ENCODE measurements at regions not wholly inside any gene's neighbourhood (a gene's known extent, or its start where the extent isn't known, plus 50 kb on each side); places are given as distances from the start of the nearest gene placed in this dataset.

- no peak for TF ChIP-seq CTCF (IDR thresholded peaks at IDR 0.05)
- TF ChIP-seq POLR2A (IDR thresholded peaks at IDR 0.05) = no peak
Observed at GRCh38 chr10:80976658-80977057, 439.0 kb downstream of the SH2D4B start.

Measured in lower leg skin (tissue), 3 donors.